ENCODE measurements at regions not wholly inside any gene's neighbourhood (a gene's known extent, or its start where the extent isn't known, plus 50 kb on each side); places are given as distances from the start of the nearest gene placed in this dataset.

- H3K4me3 ChIP-seq: no peak overlapping the region
- no peak for TF ChIP-seq CTCF (IDR thresholded peaks at IDR 0.05)
- intact Hi-C loops (cut with DNase I, micrococcal nuclease): no loop called here
- H3K9me3 ChIP-seq: peaks cover 3% of the 10 kb centered on the region
- no peaks in the 10 kb centered on the region for H3K36me3 ChIP-seq (ENCODE audit: low read depth)
- no peaks in the 10 kb centered on the region for H3K4me1 ChIP-seq (ENCODE audit: low read depth)
- no peak for ATAC-seq
- no peak for DNase-seq
Measured at GRCh38 chr7:54847921-54848320, 88.9 kb upstream of the SEC61G start.

GRCh38 chr7:54856856-54857255 is 97.8 kb upstream of the SEC61G start:
- ATAC-seq (no peak), DNase-seq (no peak)
- intact Hi-C loops (cut with DNase I, micrococcal nuclease): no loop called here
- TF ChIP-seq CTCF (IDR thresholded peaks at IDR 0.05): no peak
- H3K9me3 ChIP-seq: no peaks in the 10 kb centered on the region
- no peaks in the 10 kb centered on the region for H3K36me3 ChIP-seq (ENCODE audit: low read depth)
- H3K4me3 ChIP-seq: no peak overlapping the region
- no peaks in the 10 kb centered on the region for H3K4me1 ChIP-seq (ENCODE audit: low read depth)

GRCh38 chr7:54857294-54857693 is 98.3 kb upstream of the SEC61G start:
- intact Hi-C loops (cut with DNase I, micrococcal nuclease): no loop called here
- ATAC-seq: no peak
- no peaks in the 10 kb centered on the region for H3K4me1 ChIP-seq (ENCODE audit: low read depth)

GRCh38 chr7:54858008-54858692 is 99.1 kb upstream of the SEC61G start:
- intact Hi-C loops (cut with DNase I, micrococcal nuclease): no loop called here
- ATAC-seq (no peak), DNase-seq (no peak)
- Histone ChIP-seq H3K4me1 (ENCODE audit: low read depth) (no peaks in the 10 kb centered on the region), H3K4me3 (no peak overlapping the region), H3K9me3 (no peaks in the 10 kb centered on the region), H3K36me3 (ENCODE audit: low read depth) (no peaks in the 10 kb centered on the region)
- TF ChIP-seq CTCF (IDR thresholded peaks at IDR 0.05): no peak

More at GRCh38 chr7:54857294-54857693, 98.3 kb upstream of the SEC61G start:
- TF ChIP-seq CTCF (IDR thresholded peaks at IDR 0.05): no peak
- DNase-seq: no peak
- no peaks in the 10 kb centered on the region for H3K36me3 ChIP-seq (ENCODE audit: low read depth)
- H3K4me3 ChIP-seq: no peak overlapping the region
- H3K9me3 ChIP-seq: no peaks in the 10 kb centered on the region

- DNase-seq (no peak), ATAC-seq (no peak)
- TF ChIP-seq CTCF (IDR thresholded peaks at IDR 0.05): no peak
- no peaks in the 10 kb centered on the region for H3K36me3 ChIP-seq (ENCODE audit: low read depth)
- intact Hi-C loops (cut with DNase I, micrococcal nuclease): no loop called here
- H3K9me3 ChIP-seq: no peaks in the 10 kb centered on the region
- no peaks in the 10 kb centered on the region for H3K4me1 ChIP-seq (ENCODE audit: low read depth)
- no peak overlapping the region for H3K4me3 ChIP-seq
Measured at GRCh38 chr7:54859066-54859465, 100.1 kb upstream of the SEC61G start.

GRCh38 chr7:54859545-54859944 is 100.5 kb upstream of the SEC61G start:
- intact Hi-C loops (cut with DNase I, micrococcal nuclease): no loop called here
- no peaks in the 10 kb centered on the region for H3K9me3 ChIP-seq
- no peaks in the 10 kb centered on the region for H3K36me3 ChIP-seq (ENCODE audit: low read depth)
- no peak for TF ChIP-seq CTCF (IDR thresholded peaks at IDR 0.05)
- DNase-seq (no peak), ATAC-seq (no peak)
- H3K4me3 ChIP-seq: no peak overlapping the region
- no peaks in the 10 kb centered on the region for H3K4me1 ChIP-seq (ENCODE audit: low read depth)
